ENCODE measurements at regions not wholly inside any gene's neighbourhood (a gene's known extent, or its start where the extent isn't known, plus 50 kb on each side); places are given as distances from the start of the nearest gene placed in this dataset.

DNA sequence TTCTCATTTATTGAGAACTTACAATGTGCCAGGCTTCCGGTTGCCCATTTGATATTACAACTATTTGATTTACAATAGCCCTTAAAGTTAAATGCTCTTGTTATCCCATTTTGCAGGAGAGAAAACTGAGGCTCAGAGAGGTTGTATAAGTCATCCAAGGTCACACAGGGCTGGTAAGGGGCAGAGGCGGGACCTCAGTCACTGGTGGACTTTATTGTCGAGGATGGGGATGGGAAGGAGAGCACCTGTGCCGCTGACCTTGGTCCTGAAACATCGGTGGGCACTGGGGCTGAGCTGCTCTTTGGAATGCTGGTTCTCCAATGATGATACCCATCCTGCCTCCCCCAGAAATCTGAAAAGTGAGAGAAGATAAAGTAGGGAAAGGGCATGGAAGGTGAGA, 265.4 kb downstream of the MIAT start:
- peaks cover 13% of the 10 kb centered on the region for H3K27me3 Mint-ChIP-seq (ENCODE audit: low read depth)
- peaks cover 9% of the 10 kb centered on the region for H3K4me1 Mint-ChIP-seq
- no peaks in the 10 kb centered on the region for H3K36me3 Mint-ChIP-seq (ENCODE audit: low read depth)
- TF ChIP-seq, protein P1, sequence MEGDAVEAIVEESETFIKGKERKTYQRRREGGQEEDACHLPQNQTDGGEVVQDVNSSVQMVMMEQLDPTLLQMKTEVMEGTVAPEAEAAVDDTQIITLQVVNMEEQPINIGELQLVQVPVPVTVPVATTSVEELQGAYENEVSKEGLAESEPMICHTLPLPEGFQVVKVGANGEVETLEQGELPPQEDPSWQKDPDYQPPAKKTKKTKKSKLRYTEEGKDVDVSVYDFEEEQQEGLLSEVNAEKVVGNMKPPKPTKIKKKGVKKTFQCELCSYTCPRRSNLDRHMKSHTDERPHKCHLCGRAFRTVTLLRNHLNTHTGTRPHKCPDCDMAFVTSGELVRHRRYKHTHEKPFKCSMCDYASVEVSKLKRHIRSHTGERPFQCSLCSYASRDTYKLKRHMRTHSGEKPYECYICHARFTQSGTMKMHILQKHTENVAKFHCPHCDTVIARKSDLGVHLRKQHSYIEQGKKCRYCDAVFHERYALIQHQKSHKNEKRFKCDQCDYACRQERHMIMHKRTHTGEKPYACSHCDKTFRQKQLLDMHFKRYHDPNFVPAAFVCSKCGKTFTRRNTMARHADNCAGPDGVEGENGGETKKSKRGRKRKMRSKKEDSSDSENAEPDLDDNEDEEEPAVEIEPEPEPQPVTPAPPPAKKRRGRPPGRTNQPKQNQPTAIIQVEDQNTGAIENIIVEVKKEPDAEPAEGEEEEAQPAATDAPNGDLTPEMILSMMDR (conservative IDR thresholded peaks at IDR 0.05) = no peak
- no peak overlapping the region for H3K4me3 Mint-ChIP-seq
- no peak for DNase-seq (ENCODE audit: low read depth, low spot score)
- H3K9me3 Mint-ChIP-seq = no peaks in the 10 kb centered on the region
- H3K27ac Mint-ChIP-seq (ENCODE audit: unreplicated experiment) = no peak overlapping the region

DNA sequence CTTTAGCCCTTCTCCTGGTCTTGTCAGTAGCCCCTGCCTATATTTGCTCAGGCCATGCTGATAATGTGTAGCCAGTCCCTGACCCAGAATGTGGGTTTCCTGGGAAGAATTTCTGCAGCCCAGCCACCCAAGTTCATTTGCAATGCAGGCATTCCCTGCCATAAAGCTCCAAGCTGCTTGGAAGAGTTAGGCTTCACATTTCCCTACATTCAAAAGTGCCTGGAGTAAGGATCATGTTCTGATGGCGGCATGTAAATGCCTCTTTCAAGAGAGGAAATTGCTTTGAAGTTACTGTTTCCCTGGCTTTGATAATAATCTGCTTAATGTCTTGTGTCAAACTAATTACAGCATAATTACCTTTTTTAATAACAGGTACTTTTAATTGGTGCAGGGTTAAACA, 266.1 kb downstream of the MIAT start:
- no peaks in the 10 kb centered on the region for H3K9me3 Mint-ChIP-seq
- no peaks in the 10 kb centered on the region for H3K36me3 Mint-ChIP-seq (ENCODE audit: low read depth)
- H3K27ac Mint-ChIP-seq (ENCODE audit: unreplicated experiment) = no peak overlapping the region
- no peak overlapping the region for H3K4me3 Mint-ChIP-seq
- peaks cover 13% of the 10 kb centered on the region for H3K4me1 Mint-ChIP-seq
- peaks cover 13% of the 10 kb centered on the region for H3K27me3 Mint-ChIP-seq (ENCODE audit: low read depth)
- no peak for DNase-seq (ENCODE audit: low read depth, low spot score)
- TF ChIP-seq, protein P1 (conservative IDR thresholded peaks at IDR 0.05) = no peak

DNA sequence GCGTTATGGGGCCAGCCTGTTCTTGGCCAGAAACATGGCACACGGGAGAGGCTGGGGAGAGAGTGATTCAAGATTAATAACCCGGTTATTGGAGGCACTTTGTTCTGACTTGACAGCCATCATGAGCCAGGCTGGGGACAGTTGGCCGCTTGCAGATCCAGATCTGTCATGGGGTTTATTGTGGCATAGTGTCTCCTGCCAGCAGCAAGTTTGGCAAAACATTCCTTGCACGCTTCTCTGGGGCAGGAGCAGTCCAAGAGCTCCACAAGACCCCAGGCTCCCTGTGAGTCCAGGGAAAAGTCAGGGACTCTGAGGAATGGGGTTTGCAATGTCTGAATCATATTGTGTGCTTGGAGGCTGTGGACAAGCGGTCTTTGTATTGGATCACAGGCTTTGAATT, 270.4 kb downstream of the MIAT start:
- H3K9me3 Mint-ChIP-seq = no peaks in the 10 kb centered on the region
- DNase-seq (ENCODE audit: low read depth, low spot score) = no peak
- peaks cover 17% of the 10 kb centered on the region for H3K4me1 Mint-ChIP-seq
- TF ChIP-seq, protein P1 (conservative IDR thresholded peaks at IDR 0.05) = no peak
- H3K27ac Mint-ChIP-seq (ENCODE audit: unreplicated experiment) = no peak overlapping the region
- H3K27me3 Mint-ChIP-seq (ENCODE audit: low read depth) = peaks cover 10% of the 10 kb centered on the region
- H3K36me3 Mint-ChIP-seq (ENCODE audit: low read depth) = no peaks in the 10 kb centered on the region
- H3K4me3 Mint-ChIP-seq = no peak overlapping the region

DNA sequence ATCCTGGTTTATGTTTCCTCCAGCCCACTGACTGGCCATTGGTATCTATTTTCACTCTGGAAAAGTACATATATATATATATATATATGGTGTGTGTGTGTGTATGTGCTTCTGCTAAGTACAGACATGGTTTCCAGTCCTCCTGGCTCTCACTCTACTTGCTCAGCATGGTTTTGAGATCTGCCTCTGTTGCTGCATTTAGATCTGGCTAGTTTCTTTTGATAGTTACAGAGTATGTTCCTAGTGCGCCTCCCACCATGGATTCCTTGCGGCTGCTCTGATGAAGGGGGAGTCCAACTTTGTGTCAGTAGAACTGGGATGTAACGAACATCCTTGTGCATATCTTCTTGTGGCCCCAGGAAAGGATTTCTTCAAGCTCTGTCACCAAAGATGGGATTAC, 274.1 kb downstream of the MIAT start:
- H3K27me3 Mint-ChIP-seq (ENCODE audit: low read depth) = peaks cover under 1% of the 10 kb centered on the region
- H3K36me3 Mint-ChIP-seq (ENCODE audit: low read depth) = no peaks in the 10 kb centered on the region
- H3K4me1 Mint-ChIP-seq = peaks cover 15% of the 10 kb centered on the region
- no peak overlapping the region for H3K27ac Mint-ChIP-seq (ENCODE audit: unreplicated experiment)
- H3K9me3 Mint-ChIP-seq = no peaks in the 10 kb centered on the region
- no peak overlapping the region for H3K4me3 Mint-ChIP-seq
- TF ChIP-seq, protein P1 (conservative IDR thresholded peaks at IDR 0.05) = no peak
- DNase-seq (ENCODE audit: low read depth, low spot score) = no peak

DNA sequence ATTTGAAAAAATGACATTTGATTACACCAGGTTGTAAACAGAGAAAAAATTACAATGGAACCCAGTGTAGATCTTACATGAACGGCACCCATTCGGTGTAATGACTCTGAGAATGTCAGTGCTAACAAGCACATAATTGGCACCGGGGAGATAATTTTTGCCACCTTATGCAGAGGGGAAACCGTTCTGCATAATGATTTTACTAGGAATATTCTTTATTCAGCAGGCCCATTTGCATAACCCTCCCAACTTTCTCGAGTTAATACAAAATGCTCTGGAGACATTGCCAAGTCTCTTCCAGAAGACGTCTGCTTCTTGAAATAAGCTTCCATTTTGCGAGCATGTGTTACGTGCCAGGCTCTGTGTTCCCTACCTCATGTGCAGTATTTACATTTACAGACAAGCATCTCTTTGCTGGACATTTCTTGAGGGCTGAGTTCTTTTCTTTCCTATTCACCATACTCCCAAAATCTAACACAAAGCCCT, 275.8 kb downstream of the MIAT start:
- Mint-ChIP-seq H3K36me3 (ENCODE audit: low read depth) (no peaks in the 10 kb centered on the region), H3K27me3 (ENCODE audit: low read depth) (no peaks in the 10 kb centered on the region), H3K27ac (ENCODE audit: unreplicated experiment) (no peak overlapping the region), H3K4me1 (peaks cover 9% of the 10 kb centered on the region), H3K4me3 (no peak overlapping the region), H3K9me3 (peaks cover 3% of the 10 kb centered on the region)
- no peak for DNase-seq (ENCODE audit: low read depth, low spot score)
- TF ChIP-seq, protein P1 (conservative IDR thresholded peaks at IDR 0.05) = no peak

DNA sequence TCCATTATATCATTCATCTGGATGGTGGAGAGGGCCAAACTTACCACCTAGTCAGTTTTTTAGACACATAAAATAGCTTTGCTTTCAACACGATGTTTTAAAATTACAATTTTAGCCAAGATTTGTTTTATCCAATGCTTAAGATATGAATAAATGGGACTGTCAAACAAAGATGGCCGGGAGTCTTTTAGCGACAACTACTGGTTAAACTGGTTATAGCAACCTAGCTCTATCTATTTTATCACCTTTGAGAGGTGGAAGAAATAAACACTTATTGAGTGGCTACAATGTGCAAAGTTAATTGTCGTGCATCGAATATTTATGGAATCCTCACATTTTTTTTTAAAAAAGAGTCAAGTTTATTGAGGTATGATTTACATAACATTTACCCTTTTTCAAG, 279.8 kb downstream of the MIAT start:
- Mint-ChIP-seq H3K27me3 (ENCODE audit: low read depth) (no peaks in the 10 kb centered on the region), H3K4me1 (peaks cover 14% of the 10 kb centered on the region), H3K4me3 (no peak overlapping the region), H3K27ac (ENCODE audit: unreplicated experiment) (no peak overlapping the region), H3K9me3 (peaks cover 3% of the 10 kb centered on the region), H3K36me3 (ENCODE audit: low read depth) (no peaks in the 10 kb centered on the region)
- DNase-seq (ENCODE audit: low read depth, low spot score) = no peak
- TF ChIP-seq, protein P1 (conservative IDR thresholded peaks at IDR 0.05) = peak; percentile 28
